PC-3 (cell line): ENCODE measurements at regions not wholly inside any gene's neighbourhood (a gene's known extent, or its start where the extent isn't known, plus 50 kb on each side); places are given as distances from the start of the nearest gene placed in this dataset.

Experiments used
- ATAC-seq: fragments of 200-7000 bp; cut with Tn5 transposase; 2 replicates; pipeline ENCODE4 v1.9.1; 2020; ENCODE audit warnings: mild to moderate bottlenecking, moderate library complexity
- BruUV-seq: library from RNA; stranded (reverse); fragments of 400-500 nt; replicated peaks from 2 replicates; lab custom pipeline; 2021; lab: Mats Ljungman, UMichigan
- CTCF ChIA-PET: fragments of 300-600 bp; sonication (Branson Sonifier 250); formaldehyde crosslinking; loops from one replicate; lab custom pipeline; 2022; ENCODE audit warnings: antibody characterized with exemption; lab: Charles Lee
- POLR2A ChIA-PET: fragments of 300-600 bp; sonication (Branson Sonifier 250); formaldehyde crosslinking; loops from one replicate; lab custom pipeline; 2022; ENCODE audit warnings: antibody characterized with exemption; ENCODE audit not compliant: unreplicated experiment; lab: Charles Lee
- DNase-seq: peaks from one replicate; pipeline ENCODE4 v3.0.0-alpha.2; 2015
- H2AFZ ChIP-seq: fragments of 300-600 bp; sonication (generic); 2 replicates; pipeline ENCODE4 v1.6.0; 2016; ENCODE audit warnings: antibody characterized with exemption, low read length
- H3F3A ChIP-seq: fragments of 300-600 bp; sonication (generic); one replicate; pipeline ENCODE4 v1.6.0; 2017; ENCODE audit warnings: antibody characterized with exemption, low read length, control low read depth, mild to moderate bottlenecking; ENCODE audit not compliant: unreplicated experiment
- H3K27ac ChIP-seq: fragments of 300-600 bp; sonication (generic); 2 replicates; pipeline ENCODE4 v1.5.1; 2016; ENCODE audit warnings: mild to moderate bottlenecking, low read length
- H3K27me3 ChIP-seq: fragments of 300-600 bp; sonication (generic); 2 replicates; pipeline ENCODE4 v1.6.1; 2016; ENCODE audit warnings: low read length, mixed read lengths
- H3K36me3 ChIP-seq: fragments of 300-600 bp; sonication (generic); 2 replicates; pipeline ENCODE4 v1.6.1; 2016; ENCODE audit warnings: low read depth, mixed run types, low read length, mixed read lengths
- H3K4me1 ChIP-seq: fragments of 300-600 bp; sonication (generic); 2 replicates; pipeline ENCODE4 v1.5.1; 2016; ENCODE audit warnings: low read length; ENCODE audit not compliant: insufficient read depth
- H3K4me2 ChIP-seq: fragments of 300-600 bp; sonication (generic); 2 replicates; pipeline ENCODE4 v1.6.0; 2016; ENCODE audit warnings: low read length
- H3K4me3 ChIP-seq: fragments of 300-600 bp; sonication (generic); 2 replicates; pipeline ENCODE4 v1.5.1; 2016; ENCODE audit warnings: mild to moderate bottlenecking, low read length, mixed read lengths
- H3K79me2 ChIP-seq: fragments of 300-600 bp; sonication (generic); 2 replicates; pipeline ENCODE4 v1.6.1; 2017; ENCODE audit warnings: low read length, mixed read lengths
- H3K9ac ChIP-seq: fragments of 300-600 bp; sonication (generic); 2 replicates; pipeline ENCODE4 v1.6.0; 2016; ENCODE audit warnings: mild to moderate bottlenecking, low read length
- H3K9me2 ChIP-seq: fragments of 300-600 bp; sonication (generic); replicated peaks from 2 replicates; pipeline ENCODE4 v1.6.1; 2016; ENCODE audit warnings: mixed run types, low read length, mixed read lengths
- H3K9me3 ChIP-seq: fragments of 300-600 bp; sonication (generic); 2 replicates; pipeline ENCODE4 v1.6.1; 2016; ENCODE audit warnings: low read length, mixed read lengths
- H4K20me1 ChIP-seq: fragments of 300-600 bp; sonication (generic); 2 replicates; pipeline ENCODE4 v1.6.1; 2016; ENCODE audit warnings: low read length, mixed read lengths
- EZH2 ChIP-seq: fragments of 300-600 bp; sonication (generic); IDR thresholded peaks from one replicate; pipeline ENCODE4 v1.6.1; 2017; ENCODE audit warnings: antibody characterized with exemption, mild to moderate bottlenecking, low read length; ENCODE audit not compliant: unreplicated experiment
- EZH2phosphoT487 ChIP-seq: fragments of 300-600 bp; sonication (generic); IDR thresholded peaks from 2 replicates; pipeline ENCODE4 v1.6.1; 2018; ENCODE audit warnings: mild to moderate bottlenecking, antibody characterized with exemption, low read length, borderline replicate concordance
- intact Hi-C: fragments of 100-400 bp; cut with micrococcal nuclease; formaldehyde crosslinking; loops from 2 replicates; pipeline ENCODE4 v1.9.0; 2023
- TF ChIP-seq, protein P1 (sequence below): fragments of 300-600 bp; sonication (generic); conservative IDR thresholded peaks from 2 replicates; pipeline ENCODE4 v1.5.1; 2017; ENCODE audit warnings: antibody characterized with exemption, low read depth, mild to moderate bottlenecking, low read length

DNA sequence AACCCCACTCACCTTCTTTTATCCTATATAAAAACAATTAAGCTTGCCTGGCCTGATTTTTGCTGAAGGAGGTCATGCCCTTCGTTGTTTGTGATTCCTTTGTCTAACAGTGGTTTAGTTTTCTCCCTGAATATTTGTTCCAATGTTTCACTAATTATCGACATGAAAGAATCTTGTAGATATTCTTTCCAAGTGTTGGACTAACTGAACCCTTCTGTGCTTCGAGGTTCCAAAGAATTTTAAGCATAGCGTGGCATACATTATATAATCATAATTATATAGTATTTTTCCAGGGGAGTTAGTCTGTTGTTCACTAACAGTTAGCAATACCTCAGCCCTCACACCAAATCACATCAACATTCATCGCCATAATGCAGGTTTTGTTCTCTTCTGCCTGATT is 418.9 kb upstream of the ADGRL2 start:
- Histone ChIP-seq H3K9ac (no peak overlapping the region), H2AFZ (no peak overlapping the region), H3F3A (no peaks in the 10 kb centered on the region), H3K27me3 (peaks cover 20% of the 10 kb centered on the region; the same call in 1 of the 2 replicates), H4K20me1 (no peaks in the 10 kb centered on the region), H3K4me3 (no peak overlapping the region), H3K9me3 (no peaks in the 10 kb centered on the region), H3K27ac (no peak overlapping the region), H3K9me2 (no peaks in the 10 kb centered on the region), H3K79me2 (no peaks in the 10 kb centered on the region), H3K36me3 (no peaks in the 10 kb centered on the region), H3K4me1 (no peaks in the 10 kb centered on the region), H3K4me2 (no peak overlapping the region)
- ChIA-PET POLR2A (no interaction called here), CTCF (no interaction called here)
- no peak for ATAC-seq
- intact Hi-C loops: no loop called here
- BruUV-seq: no TSS peak
- TF ChIP-seq EZH2phosphoT487 (no peak), EZH2 (no peak)
- TF ChIP-seq, protein P1, sequence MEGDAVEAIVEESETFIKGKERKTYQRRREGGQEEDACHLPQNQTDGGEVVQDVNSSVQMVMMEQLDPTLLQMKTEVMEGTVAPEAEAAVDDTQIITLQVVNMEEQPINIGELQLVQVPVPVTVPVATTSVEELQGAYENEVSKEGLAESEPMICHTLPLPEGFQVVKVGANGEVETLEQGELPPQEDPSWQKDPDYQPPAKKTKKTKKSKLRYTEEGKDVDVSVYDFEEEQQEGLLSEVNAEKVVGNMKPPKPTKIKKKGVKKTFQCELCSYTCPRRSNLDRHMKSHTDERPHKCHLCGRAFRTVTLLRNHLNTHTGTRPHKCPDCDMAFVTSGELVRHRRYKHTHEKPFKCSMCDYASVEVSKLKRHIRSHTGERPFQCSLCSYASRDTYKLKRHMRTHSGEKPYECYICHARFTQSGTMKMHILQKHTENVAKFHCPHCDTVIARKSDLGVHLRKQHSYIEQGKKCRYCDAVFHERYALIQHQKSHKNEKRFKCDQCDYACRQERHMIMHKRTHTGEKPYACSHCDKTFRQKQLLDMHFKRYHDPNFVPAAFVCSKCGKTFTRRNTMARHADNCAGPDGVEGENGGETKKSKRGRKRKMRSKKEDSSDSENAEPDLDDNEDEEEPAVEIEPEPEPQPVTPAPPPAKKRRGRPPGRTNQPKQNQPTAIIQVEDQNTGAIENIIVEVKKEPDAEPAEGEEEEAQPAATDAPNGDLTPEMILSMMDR: no peak
- no peak for DNase-seq

DNA sequence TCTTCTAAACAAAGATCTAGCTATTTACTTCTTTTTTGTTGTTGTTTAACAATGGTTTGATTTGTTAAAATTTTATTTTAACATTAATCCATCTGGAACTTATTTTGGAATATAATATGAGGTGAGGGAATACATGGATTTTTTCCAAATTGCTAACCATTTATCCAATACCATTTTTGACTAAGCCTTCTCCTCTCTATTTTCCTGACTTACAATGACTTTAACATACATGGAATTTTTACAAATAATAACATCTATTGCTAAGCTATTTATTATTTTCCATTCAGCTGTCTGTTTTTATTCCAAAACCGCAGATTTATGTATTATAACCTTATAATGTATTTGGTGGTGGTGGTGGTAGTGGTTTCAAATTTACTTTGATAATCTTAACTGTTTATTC is 420.3 kb upstream of the ADGRL2 start:
- CTCF ChIA-PET: no interaction called here
- intact Hi-C loops: no loop called here

DNA sequence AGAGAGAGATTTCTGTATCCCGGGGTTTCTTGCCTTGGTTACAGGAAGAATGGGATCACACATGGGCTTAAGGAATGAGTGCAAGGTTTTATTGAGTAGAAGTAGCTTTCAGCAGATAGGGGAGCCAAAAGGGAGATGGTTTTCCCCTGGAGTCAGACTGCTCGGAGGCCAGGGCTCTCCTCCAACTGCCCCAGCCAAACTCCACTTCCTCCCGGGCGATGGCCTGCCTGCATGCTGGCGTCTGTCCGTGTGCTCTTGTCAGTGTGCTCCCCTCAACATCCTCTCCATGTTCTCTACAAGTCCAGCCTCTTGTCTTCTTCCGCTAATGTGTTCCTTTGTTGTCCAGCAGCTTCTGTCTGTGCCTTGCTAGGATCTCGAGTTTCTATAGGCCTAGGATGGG is 421.3 kb upstream of the ADGRL2 start:
- intact Hi-C loops: no loop called here
- Histone ChIP-seq H4K20me1 (no peaks in the 10 kb centered on the region), H3K79me2 (no peaks in the 10 kb centered on the region), H3K9me2 (no peaks in the 10 kb centered on the region), H3K27ac (no peak overlapping the region), H3K4me1 (no peaks in the 10 kb centered on the region), H3K9me3 (no peaks in the 10 kb centered on the region), H3K36me3 (no peaks in the 10 kb centered on the region), H2AFZ (no peak overlapping the region), H3K27me3 (peaks cover 9% of the 10 kb centered on the region; the same call in 1 of the 2 replicates), H3K9ac (no peak overlapping the region), H3K4me3 (no peak overlapping the region), H3F3A (no peaks in the 10 kb centered on the region), H3K4me2 (no peak overlapping the region)
- DNase-seq (no peak), ATAC-seq (no peak)
- CTCF ChIA-PET: no interaction called here
- POLR2A ChIA-PET: no interaction called here
- TF ChIP-seq EZH2: no peak
- TF ChIP-seq, protein P1: no peak
- no peak for TF ChIP-seq EZH2phosphoT487
- no TSS peak for BruUV-seq

More for the DNA sequence above, 420.3 kb upstream of the ADGRL2 start:
- Histone ChIP-seq H3K4me3 (no peak overlapping the region), H3K9me2 (no peaks in the 10 kb centered on the region), H3K79me2 (no peaks in the 10 kb centered on the region), H3K4me1 (no peaks in the 10 kb centered on the region), H3K4me2 (no peak overlapping the region), H3K36me3 (no peaks in the 10 kb centered on the region), H3K9ac (no peak overlapping the region), H3K9me3 (no peaks in the 10 kb centered on the region), H3K27me3 (peaks cover 13% of the 10 kb centered on the region; the same call in 1 of the 2 replicates), H4K20me1 (no peaks in the 10 kb centered on the region), H3F3A (no peaks in the 10 kb centered on the region), H2AFZ (no peak overlapping the region), H3K27ac (no peak overlapping the region)
- no TSS peak for BruUV-seq
- ATAC-seq (no peak), DNase-seq (no peak)
- TF ChIP-seq EZH2: no peak
- TF ChIP-seq, protein P1: no peak
- TF ChIP-seq EZH2phosphoT487: no peak
- POLR2A ChIA-PET: no interaction called here
